ENCODE measurements at regions not wholly inside any gene's neighbourhood (a gene's known extent, or its start where the extent isn't known, plus 50 kb on each side); places are given as distances from the start of the nearest gene placed in this dataset.
"Not testable (repeated sequence)": the region's sequence is repeated elsewhere in the genome, so short reads cannot be mapped to it uniquely, and the experiment has no call there.

- not testable (repeated sequence) for H3K27me3 ChIP-seq (ENCODE audit: control insufficient read depth in 3 of 3, insufficient read depth in 3 of 3, low read depth in 1 of 3, low read length in 3 of 3); H3K4me2 ChIP-seq (ENCODE audit: insufficient read depth, low read length, poor library complexity, severe bottlenecking); H2BK15ac ChIP-seq (ENCODE audit: low read length); H2BK12ac ChIP-seq (ENCODE audit: low read length); H3K79me1 ChIP-seq (ENCODE audit: low read depth, low read length); H3K27ac ChIP-seq (replicated peaks; ENCODE audit: low read length); H4K91ac ChIP-seq (ENCODE audit: low read depth, low read length, poor library complexity); H4K8ac ChIP-seq (ENCODE audit: low read depth, low read length); H2BK120ac ChIP-seq (ENCODE audit: low read depth, low read length); H3K36me3 ChIP-seq (replicated peaks in 1 of 2; ENCODE audit: control insufficient read depth in 2 of 2, insufficient read depth in 2 of 2, low read length in 2 of 2); H3K18ac ChIP-seq (ENCODE audit: low read length); H3K9ac ChIP-seq (ENCODE audit: low read depth, low read length, poor library complexity); DNase-seq (ENCODE audit: low spot score); H3K23ac ChIP-seq (ENCODE audit: low read depth, low read length, poor library complexity); H3K4me3 ChIP-seq (ENCODE audit: low read length in 2 of 2); H3K4me1 ChIP-seq (ENCODE audit: control insufficient read depth in 2 of 2, insufficient read depth in 1 of 2, low read depth in 1 of 2, low read length in 2 of 2); H2AK5ac ChIP-seq (ENCODE audit: low read depth, low read length); H2BK5ac ChIP-seq (ENCODE audit: low read length); H2AFZ ChIP-seq (ENCODE audit: low read length); H3K4ac ChIP-seq (ENCODE audit: low read length); H3K14ac ChIP-seq (ENCODE audit: low read length); H3K9me3 ChIP-seq (replicated peaks in 1 of 2; ENCODE audit: control insufficient read depth in 2 of 2, insufficient read depth in 1 of 2, low read depth in 1 of 2, low read length in 2 of 2)
- no CpG with 5 or more reads among the region's 6 CpGs for WGBS, 2 donors (ENCODE audit: extremely low coverage in 2 of 2, insufficient read length in 2 of 2, insufficient replicate concordance in 1 of 2)
Observed at GRCh38 chr7:153958381-153958780, 93.8 kb upstream of the DPP6 start.

GRCh38 chr7:153958789-153959188 lies 93.4 kb upstream of the DPP6 start:
- not testable (repeated sequence) for H3K18ac ChIP-seq (ENCODE audit: low read length); H3K9ac ChIP-seq (ENCODE audit: low read depth, low read length, poor library complexity)

GRCh38 chr7:153964481-153965112 lies 87.6 kb upstream of the DPP6 start:
- not testable (repeated sequence) for H3K9ac ChIP-seq (ENCODE audit: low read depth, low read length, poor library complexity); H3K18ac ChIP-seq (ENCODE audit: low read length)

More at GRCh38 chr7:153958789-153959188, 93.4 kb upstream of the DPP6 start:
- H4K8ac ChIP-seq (ENCODE audit: low read depth, low read length); H3K9me3 ChIP-seq (replicated peaks in 1 of 2; ENCODE audit: control insufficient read depth in 2 of 2, insufficient read depth in 1 of 2, low read depth in 1 of 2, low read length in 2 of 2); H3K27ac ChIP-seq (replicated peaks; ENCODE audit: low read length); H2AFZ ChIP-seq (ENCODE audit: low read length); H2BK15ac ChIP-seq (ENCODE audit: low read length); H2BK120ac ChIP-seq (ENCODE audit: low read depth, low read length); H3K27me3 ChIP-seq (ENCODE audit: control insufficient read depth in 3 of 3, insufficient read depth in 3 of 3, low read depth in 1 of 3, low read length in 3 of 3); H3K4me1 ChIP-seq (ENCODE audit: control insufficient read depth in 2 of 2, insufficient read depth in 1 of 2, low read depth in 1 of 2, low read length in 2 of 2); H3K23ac ChIP-seq (ENCODE audit: low read depth, low read length, poor library complexity); H3K14ac ChIP-seq (ENCODE audit: low read length); H3K4me3 ChIP-seq (ENCODE audit: low read length in 2 of 2); H2AK5ac ChIP-seq (ENCODE audit: low read depth, low read length); H2BK12ac ChIP-seq (ENCODE audit: low read length); H4K91ac ChIP-seq (ENCODE audit: low read depth, low read length, poor library complexity); DNase-seq (ENCODE audit: low spot score); H3K4me2 ChIP-seq (ENCODE audit: insufficient read depth, low read length, poor library complexity, severe bottlenecking); H2BK5ac ChIP-seq (ENCODE audit: low read length); H3K79me1 ChIP-seq (ENCODE audit: low read depth, low read length); H3K4ac ChIP-seq (ENCODE audit: low read length); H3K36me3 ChIP-seq (replicated peaks in 1 of 2; ENCODE audit: control insufficient read depth in 2 of 2, insufficient read depth in 2 of 2, low read length in 2 of 2): not testable (repeated sequence)
- WGBS, 2 donors (ENCODE audit: extremely low coverage in 2 of 2, insufficient read length in 2 of 2, insufficient replicate concordance in 1 of 2): no CpG with 5 or more reads among the region's 6 CpGs

GRCh38 chr7:153969016-153969415 lies 83.2 kb upstream of the DPP6 start:
- H4K91ac ChIP-seq (ENCODE audit: low read depth, low read length, poor library complexity); H3K4me1 ChIP-seq (ENCODE audit: control insufficient read depth in 2 of 2, insufficient read depth in 1 of 2, low read depth in 1 of 2, low read length in 2 of 2); H2BK5ac ChIP-seq (ENCODE audit: low read length); H3K4me2 ChIP-seq (ENCODE audit: insufficient read depth, low read length, poor library complexity, severe bottlenecking); H3K23ac ChIP-seq (ENCODE audit: low read depth, low read length, poor library complexity); H3K4ac ChIP-seq (ENCODE audit: low read length); H3K18ac ChIP-seq (ENCODE audit: low read length); H2AFZ ChIP-seq (ENCODE audit: low read length); H4K8ac ChIP-seq (ENCODE audit: low read depth, low read length); DNase-seq (ENCODE audit: low spot score); H3K9me3 ChIP-seq (replicated peaks in 1 of 2; ENCODE audit: control insufficient read depth in 2 of 2, insufficient read depth in 1 of 2, low read depth in 1 of 2, low read length in 2 of 2); H3K79me1 ChIP-seq (ENCODE audit: low read depth, low read length); H3K4me3 ChIP-seq (ENCODE audit: low read length in 2 of 2); H3K9ac ChIP-seq (ENCODE audit: low read depth, low read length, poor library complexity); H2BK12ac ChIP-seq (ENCODE audit: low read length); H3K27ac ChIP-seq (replicated peaks; ENCODE audit: low read length); H3K36me3 ChIP-seq (replicated peaks in 1 of 2; ENCODE audit: control insufficient read depth in 2 of 2, insufficient read depth in 2 of 2, low read length in 2 of 2); H2BK15ac ChIP-seq (ENCODE audit: low read length); H3K27me3 ChIP-seq (ENCODE audit: control insufficient read depth in 3 of 3, insufficient read depth in 3 of 3, low read depth in 1 of 3, low read length in 3 of 3); H3K14ac ChIP-seq (ENCODE audit: low read length); H2BK120ac ChIP-seq (ENCODE audit: low read depth, low read length); H2AK5ac ChIP-seq (ENCODE audit: low read depth, low read length): not testable (repeated sequence)
- WGBS, 2 donors (ENCODE audit: extremely low coverage in 2 of 2, insufficient read length in 2 of 2, insufficient replicate concordance in 1 of 2): no CpG with 5 or more reads among the region's 4 CpGs

More at GRCh38 chr7:153964481-153965112, 87.6 kb upstream of the DPP6 start:
- not testable (repeated sequence) for H3K4ac ChIP-seq (ENCODE audit: low read length); H2BK12ac ChIP-seq (ENCODE audit: low read length); H3K4me2 ChIP-seq (ENCODE audit: insufficient read depth, low read length, poor library complexity, severe bottlenecking); DNase-seq (ENCODE audit: low spot score); H3K79me1 ChIP-seq (ENCODE audit: low read depth, low read length); H2AK5ac ChIP-seq (ENCODE audit: low read depth, low read length); H3K9me3 ChIP-seq (replicated peaks in 1 of 2; ENCODE audit: control insufficient read depth in 2 of 2, insufficient read depth in 1 of 2, low read depth in 1 of 2, low read length in 2 of 2); H2AFZ ChIP-seq (ENCODE audit: low read length); H2BK5ac ChIP-seq (ENCODE audit: low read length); H4K91ac ChIP-seq (ENCODE audit: low read depth, low read length, poor library complexity); H3K23ac ChIP-seq (ENCODE audit: low read depth, low read length, poor library complexity); H3K4me1 ChIP-seq (ENCODE audit: control insufficient read depth in 2 of 2, insufficient read depth in 1 of 2, low read depth in 1 of 2, low read length in 2 of 2); H3K36me3 ChIP-seq (replicated peaks in 1 of 2; ENCODE audit: control insufficient read depth in 2 of 2, insufficient read depth in 2 of 2, low read length in 2 of 2); H3K4me3 ChIP-seq (ENCODE audit: low read length in 2 of 2); H2BK120ac ChIP-seq (ENCODE audit: low read depth, low read length); H4K8ac ChIP-seq (ENCODE audit: low read depth, low read length); H3K27me3 ChIP-seq (ENCODE audit: control insufficient read depth in 3 of 3, insufficient read depth in 3 of 3, low read depth in 1 of 3, low read length in 3 of 3); H3K14ac ChIP-seq (ENCODE audit: low read length); H2BK15ac ChIP-seq (ENCODE audit: low read length); H3K27ac ChIP-seq (replicated peaks; ENCODE audit: low read length)
- no CpG with 5 or more reads among the region's 6 CpGs for WGBS, 2 donors (ENCODE audit: extremely low coverage in 2 of 2, insufficient read length in 2 of 2, insufficient replicate concordance in 1 of 2)

All from neuronal stem cell (in vitro differentiated cells).